Liver (tissue), 8 donors: ENCODE measurements at regions not wholly inside any gene's neighbourhood (a gene's known extent, or its start where the extent isn't known, plus 50 kb on each side); places are given as distances from the start of the nearest gene placed in this dataset.

Source experiments
- DNase-seq: peaks from one replicate; pipeline ENCODE4 v3.0.0-alpha.2; 2017; ENCODE audit warnings: low spot score
- H3K27ac ChIP-seq, 2 donors: one replicate each; pipeline ENCODE4 v1.7.0; 2013; ENCODE audit warnings: inconsistent platforms in 2 of 2, low read length in 2 of 2, control low read depth in 1 of 2, low read depth in 1 of 2, mild to moderate bottlenecking in 1 of 2
- H3K27me3 ChIP-seq, 4 donors: one replicate each; pipeline versions ENCODE4 v1.6.1 to v1.7.0; 2013; ENCODE audit warnings: low read length in 3 of 4, inconsistent platforms in 1 of 4, mild to moderate bottlenecking in 1 of 4, moderate library complexity in 1 of 4; ENCODE audit not compliant: control insufficient read depth in 4 of 4, insufficient read depth in 4 of 4
- H3K36me3 ChIP-seq, 4 donors: one replicate each; pipeline versions ENCODE4 v1.6.1 to v1.7.0; 2013; ENCODE audit warnings: low read length in 3 of 4, mild to moderate bottlenecking in 3 of 4, low read depth in 1 of 4, moderate library complexity in 1 of 4; ENCODE audit not compliant: control insufficient read depth in 4 of 4, insufficient read depth in 3 of 4
- H3K4me1 ChIP-seq, 4 donors: one replicate each; pipeline versions ENCODE4 v1.6.1 to v1.7.0; 2013; ENCODE audit warnings: low read length in 3 of 4, mild to moderate bottlenecking in 3 of 4, moderate library complexity in 1 of 4; ENCODE audit not compliant: control insufficient read depth in 4 of 4, insufficient read depth in 4 of 4
- H3K4me3 ChIP-seq, 3 donors: one replicate each; pipeline versions ENCODE4 v1.6.1 to v1.7.0; 2013; ENCODE audit warnings: low read length in 3 of 3, control low read depth in 1 of 3, low read depth in 1 of 3, mild to moderate bottlenecking in 1 of 3
- H3K9ac ChIP-seq, 2 donors: one replicate each; pipeline ENCODE4 v1.7.0; 2013; ENCODE audit warnings: low read length in 2 of 2, mild to moderate bottlenecking in 2 of 2, moderate library complexity in 2 of 2, control low read depth in 1 of 2, low read depth in 1 of 2
- H3K9me3 ChIP-seq, 4 donors: one replicate each; pipeline versions ENCODE4 v1.6.1 to v1.7.0; 2013; ENCODE audit warnings: low read length in 3 of 4; ENCODE audit not compliant: control insufficient read depth in 4 of 4
- CTCF ChIP-seq: fragments of 150-350 bp; IDR thresholded peaks from 2 replicates; pipeline ENCODE4 v1.5.1; 2017; ENCODE audit warnings: improper control_type of control experiment, low read depth, low read length; ENCODE audit not compliant: missing input control
- EGR1 ChIP-seq, 2 donors: IDR thresholded peaks; 2 replicates each; pipeline ENCODE4 v1.6.1; 2016 to 2018; ENCODE audit warnings: antibody characterized with exemption in 2 of 2, low read depth in 2 of 2
- FOXA1 ChIP-seq: IDR thresholded peaks from 2 replicates; pipeline ENCODE4 v1.6.1; 2016; ENCODE audit warnings: antibody characterized with exemption
- FOXA2 ChIP-seq: IDR thresholded peaks from 2 replicates; pipeline ENCODE4 v1.6.1; 2016; ENCODE audit warnings: antibody characterized with exemption
- GABPA ChIP-seq, 2 donors: IDR thresholded peaks in 1 of 2; conservative IDR thresholded peaks in 1 of 2; 2 replicates each; pipeline ENCODE4 v1.6.1; 2016; ENCODE audit warnings: antibody characterized with exemption in 2 of 2, mild to moderate bottlenecking in 1 of 2, moderate library complexity in 1 of 2
- HNF4A ChIP-seq, 2 donors: conservative IDR thresholded peaks; 2 replicates each; pipeline ENCODE4 v1.6.1; 2016; ENCODE audit warnings: antibody characterized with exemption in 2 of 2, mild to moderate bottlenecking in 2 of 2
- HNF4G ChIP-seq: IDR thresholded peaks from 2 replicates; pipeline ENCODE4 v1.6.1; 2016; ENCODE audit warnings: antibody characterized with exemption
- JUND ChIP-seq, 2 donors: IDR thresholded peaks; 2 replicates each; pipeline ENCODE4 v1.6.1; 2016; ENCODE audit warnings: antibody characterized with exemption in 2 of 2
- MAX ChIP-seq: IDR thresholded peaks from 2 replicates; pipeline ENCODE4 v1.6.1; 2016; ENCODE audit warnings: antibody characterized with exemption
- NR2F2 ChIP-seq: IDR thresholded peaks from 2 replicates; pipeline ENCODE4 v1.6.1; 2016; ENCODE audit warnings: antibody characterized with exemption
- RAD21 ChIP-seq, 2 donors: IDR thresholded peaks; 2 replicates each; pipeline ENCODE4 v1.6.1; 2016; ENCODE audit warnings: antibody characterized with exemption in 2 of 2, mild to moderate bottlenecking in 2 of 2
- REST ChIP-seq: IDR thresholded peaks from 2 replicates; pipeline ENCODE4 v1.6.1; 2016; ENCODE audit warnings: antibody characterized with exemption, mild to moderate bottlenecking
- RXRA ChIP-seq, 2 donors: IDR thresholded peaks; 2 replicates each; pipeline ENCODE4 v1.6.1; 2017 to 2018; ENCODE audit warnings: antibody characterized with exemption in 2 of 2, mild to moderate bottlenecking in 1 of 2
- SP1 ChIP-seq: IDR thresholded peaks from 2 replicates; pipeline ENCODE4 v1.6.1; 2018; ENCODE audit warnings: antibody characterized with exemption, mild to moderate bottlenecking
- TAF1 ChIP-seq: conservative IDR thresholded peaks from 2 replicates; pipeline ENCODE4 v1.6.1; 2016; ENCODE audit warnings: antibody characterized with exemption, mild to moderate bottlenecking
- YY1 ChIP-seq: IDR thresholded peaks from 2 replicates; pipeline ENCODE4 v1.6.1; 2016; ENCODE audit warnings: antibody characterized with exemption, mild to moderate bottlenecking
- ZBTB33 ChIP-seq: IDR thresholded peaks from 2 replicates; pipeline ENCODE4 v1.6.1; 2016; ENCODE audit warnings: antibody characterized with exemption
- WGBS: extraction: QIAGEN DNeasy Blood & Tissue Kit; methylation state at CpG from one replicate; pipeline ENCODE4 v1.1.7; 2013; 5-methylcytosine and 5-hydroxymethylcytosine counted together
- TF ChIP-seq, protein P1 (sequence below): IDR thresholded peaks from 2 replicates; pipeline ENCODE4 v1.6.1; 2016; ENCODE audit warnings: antibody characterized with exemption
- donor health status: healthy.
- donor health status: healthy.
- donor health status: healthy.
- donor health status: healthy.
- donor health status: healthy.

DNA sequence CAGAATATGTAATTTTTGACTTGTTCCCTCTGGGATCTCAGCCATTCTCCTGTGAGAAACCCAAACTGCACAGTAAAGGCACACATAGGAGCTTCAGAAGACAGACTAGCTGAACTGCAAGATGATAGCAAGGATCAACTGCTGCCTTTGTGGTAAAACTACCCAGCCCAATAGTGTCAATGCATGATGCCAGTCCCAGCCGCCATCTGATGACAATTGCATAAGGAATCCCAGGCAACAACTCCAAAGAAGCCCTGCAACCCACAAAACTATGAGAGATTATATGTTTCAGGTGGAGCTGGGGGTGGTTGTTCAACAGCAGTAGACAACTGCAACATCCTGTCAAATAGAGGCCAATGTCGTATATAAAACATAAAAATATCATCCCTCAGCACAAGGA lies 192.4 kb upstream of the ARPP21 start:
- WGBS, result 85% methylated on average over 2 of the region's 2 CpGs
- H3K4me1 ChIP-seq, result peaks cover 0 to 15% (median 4%) of the 10 kb centered on the region in 4 donors
- H3K27ac ChIP-seq, result no peak overlapping the region

DNA sequence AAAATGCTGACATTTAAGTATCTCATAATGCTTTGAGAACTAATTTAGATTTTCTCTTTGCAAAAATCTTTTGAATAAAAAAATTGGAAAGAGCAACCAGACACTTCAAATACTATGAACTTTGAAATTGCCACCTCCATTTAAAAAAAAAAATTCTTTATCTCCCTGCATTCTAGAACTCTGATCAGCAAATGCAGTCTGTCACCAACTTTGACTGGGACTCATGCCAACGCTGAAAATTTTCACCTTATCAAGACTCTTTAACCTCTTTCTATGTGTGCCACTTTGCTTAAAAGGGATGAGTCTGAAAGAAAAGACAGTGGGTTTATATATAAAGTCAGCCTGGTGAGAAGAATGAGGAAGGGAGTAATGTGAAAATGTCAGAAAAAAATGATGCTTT lies 191.2 kb upstream of the ARPP21 start:
- WGBS, result 18% methylated on average over 1 of the region's 1 CpG
- Histone ChIP-seq H3K9ac (no peak overlapping the region), H3K27ac (no peak overlapping the region), H3K27me3 (no peaks in the 10 kb centered on the region), H3K4me3 (no peak overlapping the region), H3K36me3 (no peaks in the 10 kb centered on the region), H3K4me1 (peaks cover 0 to 15% (median 4%) of the 10 kb centered on the region in 4 donors), H3K9me3 (no peaks in the 10 kb centered on the region)
- no peak for DNase-seq
- TF ChIP-seq JUND (IDR thresholded peaks at IDR 0.05) (no peak), SP1 (no peak), RAD21 (IDR thresholded peaks at IDR 0.05) (no peak), TAF1 (no peak), HNF4A (conservative IDR thresholded peaks at IDR 0.05) (peak in 1 of 2 donors; percentile 59), RXRA (IDR thresholded peaks at IDR 0.05) (peak in 1 of 2 donors; percentile 37), NR2F2 (no peak), ZBTB33 (no peak), GABPA (IDR thresholded peaks at IDR 0.05 in 1 of 2, conservative IDR thresholded peaks at IDR 0.05 in 1 of 2) (no peak), HNF4G (no peak), YY1 (peak; percentile 56), MAX (no peak), CTCF (no peak), FOXA2 (no peak), EGR1 (IDR thresholded peaks at IDR 0.05; ENCODE audit: low read depth in 2 of 2) (no peak), FOXA1 (no peak), REST (no peak)
- TF ChIP-seq, protein P1, sequence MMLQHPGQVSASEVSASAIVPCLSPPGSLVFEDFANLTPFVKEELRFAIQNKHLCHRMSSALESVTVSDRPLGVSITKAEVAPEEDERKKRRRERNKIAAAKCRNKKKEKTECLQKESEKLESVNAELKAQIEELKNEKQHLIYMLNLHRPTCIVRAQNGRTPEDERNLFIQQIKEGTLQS, result no peak

More for the DNA sequence above, 192.4 kb upstream of the ARPP21 start:
- no peak for TF ChIP-seq CTCF
- no peak for TF ChIP-seq TAF1
- no peak for TF ChIP-seq MAX
- Histone ChIP-seq H3K9me3 (no peaks in the 10 kb centered on the region), H3K9ac (no peak overlapping the region), H3K36me3 (no peaks in the 10 kb centered on the region), H3K4me3 (no peak overlapping the region), H3K27me3 (no peaks in the 10 kb centered on the region)
- DNase-seq, result no peak
